GM21576 (cell line): ENCODE measurements at regions not wholly inside any gene's neighbourhood (a gene's known extent, or its start where the extent isn't known, plus 50 kb on each side); places are given as distances from the start of the nearest gene placed in this dataset.
"Not testable (repeated sequence)": the region's sequence is repeated elsewhere in the genome, so short reads cannot be mapped to it uniquely, and the experiment has no call there.

Experiments
- ATAC-seq: cut with Tn5 transposase; IDR thresholded peaks from one replicate; pipeline ENCODE4 v1.9.1; 2021; ENCODE audit warnings: mild to moderate bottlenecking, moderate library complexity; ENCODE audit not compliant: unreplicated experiment

- no peak for ATAC-seq
Observed at GRCh38 chr4:115515366-115515765, 401.9 kb upstream of the NDST4 start.

GRCh38 chr4:115514675-115515074, 401.3 kb upstream of the NDST4 start:
- no peak for ATAC-seq

GRCh38 chr4:115505326-115505725, 391.9 kb upstream of the NDST4 start:
- no peak for ATAC-seq

GRCh38 chr4:115501656-115502055, 388.2 kb upstream of the NDST4 start:
- no peak for ATAC-seq

GRCh38 chr4:115493770-115494169, 380.4 kb upstream of the NDST4 start:
- not testable (repeated sequence) for ATAC-seq

- no peak for ATAC-seq
Observed at GRCh38 chr4:115491686-115492085, 378.3 kb upstream of the NDST4 start.

GRCh38 chr4:115489279-115489678, 375.9 kb upstream of the NDST4 start:
- ATAC-seq: no peak

GRCh38 chr4:115485402-115485801, 372.0 kb upstream of the NDST4 start:
- no peak for ATAC-seq

- no peak for ATAC-seq
Observed at GRCh38 chr4:115484479-115484878, 371.1 kb upstream of the NDST4 start.

GRCh38 chr4:115470763-115471162, 357.3 kb upstream of the NDST4 start:
- no peak for ATAC-seq

GRCh38 chr4:115459301-115459700, 345.9 kb upstream of the NDST4 start:
- not testable (repeated sequence) for ATAC-seq

- no peak for ATAC-seq
Observed at GRCh38 chr4:115456231-115456630, 342.8 kb upstream of the NDST4 start.

- ATAC-seq: no peak
Observed at GRCh38 chr4:115454228-115454627, 340.8 kb upstream of the NDST4 start.

- ATAC-seq: no peak
Observed at GRCh38 chr4:115453416-115453815, 340.0 kb upstream of the NDST4 start.

GRCh38 chr4:115452229-115452628, 338.8 kb upstream of the NDST4 start:
- not testable (repeated sequence) for ATAC-seq

GRCh38 chr4:115437739-115438138, 324.3 kb upstream of the NDST4 start:
- no peak for ATAC-seq

- ATAC-seq: no peak
Observed at GRCh38 chr4:115433491-115433890, 320.1 kb upstream of the NDST4 start.

- no peak for ATAC-seq
Observed at GRCh38 chr4:115430024-115430423, 316.6 kb upstream of the NDST4 start.

GRCh38 chr4:115428455-115428854, 315.0 kb upstream of the NDST4 start:
- ATAC-seq: no peak

GRCh38 chr4:115424852-115425251, 311.4 kb upstream of the NDST4 start:
- ATAC-seq: no peak

- ATAC-seq: no peak
Observed at GRCh38 chr4:115418635-115419396, 305.4 kb upstream of the NDST4 start.

GRCh38 chr4:115396034-115396433, 282.6 kb upstream of the NDST4 start:
- no peak for ATAC-seq

GRCh38 chr4:115376866-115377265, 263.4 kb upstream of the NDST4 start:
- ATAC-seq: no peak
